ENCODE measurements at regions not wholly inside any gene's neighbourhood (a gene's known extent, or its start where the extent isn't known, plus 50 kb on each side); places are given as distances from the start of the nearest gene placed in this dataset.
A peak's percentile ranks its signal among the peaks of the same experiment; 100 is the strongest.
"Not testable (repeated sequence)": the region's sequence is repeated elsewhere in the genome, so short reads cannot be mapped to it uniquely, and the experiment has no call there.

DNA sequence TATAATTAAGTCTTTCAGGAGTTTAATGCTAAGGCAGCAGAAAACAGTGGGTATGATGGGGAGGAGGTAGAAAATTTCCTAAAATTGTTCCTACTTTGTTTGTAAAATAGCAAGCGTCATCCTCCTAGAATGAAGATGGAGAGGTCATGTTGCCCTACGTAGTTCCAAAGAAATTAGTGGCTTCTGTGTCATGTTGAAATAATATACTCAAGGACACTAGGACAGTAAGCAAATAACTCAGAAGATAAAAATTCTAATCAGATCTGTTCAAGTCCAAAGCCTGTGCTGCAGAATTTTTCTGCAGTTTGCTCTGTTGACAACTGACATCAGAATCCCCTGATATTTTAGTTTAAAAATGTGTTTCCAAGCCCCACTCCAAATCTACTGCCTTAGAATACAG, 486.3 kb downstream of the DIRAS2 start:
- DNase-seq (ENCODE audit: low read depth) = no peak

DNA sequence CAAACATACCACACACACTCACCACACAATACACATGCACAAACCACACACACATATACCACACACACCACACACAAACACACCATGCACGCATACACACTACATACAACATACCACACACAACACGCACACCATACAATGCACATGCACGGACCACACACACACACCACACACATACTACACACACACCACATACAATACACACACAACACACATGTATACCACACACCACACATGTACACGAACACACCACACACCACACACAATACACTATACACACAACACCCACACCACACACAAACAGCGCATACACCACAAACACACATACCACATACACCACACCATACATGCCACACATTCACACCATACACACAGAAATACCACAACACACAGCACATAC, 480.3 kb downstream of the DIRAS2 start:
- DNase-seq (ENCODE audit: low read depth) = no peak

DNA sequence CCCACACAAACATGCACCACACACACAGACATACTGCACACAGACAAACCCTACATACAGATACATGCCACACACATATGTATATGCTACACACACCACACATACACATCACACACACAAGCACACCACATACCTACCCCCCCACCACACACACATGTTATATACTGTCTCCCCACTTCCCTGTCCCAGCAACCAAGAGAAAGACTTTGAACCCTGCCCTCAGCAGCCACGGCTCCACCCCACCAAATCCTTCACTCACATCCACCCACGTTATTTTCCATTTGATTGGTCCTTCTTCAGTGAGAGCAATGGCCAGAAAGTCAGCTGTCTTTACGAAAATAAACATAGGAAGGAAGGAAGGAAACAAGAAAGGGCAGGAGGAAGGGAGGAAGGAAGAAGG, 479.8 kb downstream of the DIRAS2 start:
- no peak for DNase-seq (ENCODE audit: low read depth)

DNA sequence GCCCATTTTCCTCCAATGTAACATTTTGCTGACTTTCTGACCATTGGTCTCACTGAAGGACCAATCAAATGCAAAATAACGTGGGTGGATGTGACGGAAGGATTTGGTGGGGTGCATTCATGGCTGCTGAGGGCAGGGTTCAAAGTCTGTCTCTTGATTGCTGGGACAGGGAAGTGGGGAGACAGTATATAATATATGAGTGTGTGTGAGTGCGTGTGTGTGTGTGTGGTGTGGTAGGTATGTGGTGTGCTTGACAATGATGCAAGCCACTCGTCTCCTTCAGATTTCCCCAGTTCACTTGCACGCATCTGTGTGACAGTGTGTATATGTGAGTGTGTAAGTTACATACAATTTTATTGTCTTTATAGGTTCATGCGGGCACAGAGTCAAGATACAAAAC, 477.3 kb downstream of the DIRAS2 start:
- DNase-seq (ENCODE audit: low read depth) = no peak

DNA sequence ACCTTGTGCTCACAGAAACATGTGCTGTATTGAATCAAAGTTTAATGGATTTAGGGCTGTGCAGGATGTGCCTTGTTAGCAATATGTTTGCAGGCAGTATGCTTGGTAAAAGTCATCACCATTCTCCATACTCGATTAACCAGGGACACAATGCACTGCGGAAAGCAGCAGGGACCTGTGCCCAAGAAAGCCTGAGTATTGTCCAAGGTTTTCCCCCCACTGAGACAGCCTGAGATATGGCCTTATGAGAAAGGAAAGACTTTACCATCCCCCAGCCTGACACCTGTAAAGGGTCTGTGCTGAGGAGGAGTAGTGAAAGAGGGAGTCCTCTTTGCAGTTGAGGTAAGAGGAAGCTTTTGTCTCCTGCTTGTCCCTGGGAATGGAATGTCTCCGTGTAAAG, 476.2 kb downstream of the DIRAS2 start:
- DNase-seq (ENCODE audit: low read depth) = not testable (repeated sequence)

DNA sequence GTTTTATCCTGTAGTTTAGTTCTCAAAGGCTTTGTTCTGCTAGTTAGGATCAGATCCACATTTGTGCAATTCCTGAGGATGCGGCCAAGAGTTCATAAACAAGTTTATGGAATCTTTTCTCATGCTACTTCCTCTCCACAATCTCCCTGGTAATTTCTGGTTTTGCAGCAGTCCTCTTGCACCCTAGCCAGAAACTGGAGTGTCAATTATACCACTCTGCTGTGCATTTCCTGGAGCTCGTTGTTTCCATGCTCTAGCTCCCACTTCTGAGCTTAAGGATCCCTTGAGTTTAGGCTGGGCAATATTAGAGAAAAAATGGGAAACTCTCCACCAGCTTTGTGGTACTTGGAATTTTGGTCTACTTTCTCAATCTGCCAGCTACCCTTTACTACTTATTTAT, 474.7 kb downstream of the DIRAS2 start:
- no peak for DNase-seq (ENCODE audit: low read depth)

DNA sequence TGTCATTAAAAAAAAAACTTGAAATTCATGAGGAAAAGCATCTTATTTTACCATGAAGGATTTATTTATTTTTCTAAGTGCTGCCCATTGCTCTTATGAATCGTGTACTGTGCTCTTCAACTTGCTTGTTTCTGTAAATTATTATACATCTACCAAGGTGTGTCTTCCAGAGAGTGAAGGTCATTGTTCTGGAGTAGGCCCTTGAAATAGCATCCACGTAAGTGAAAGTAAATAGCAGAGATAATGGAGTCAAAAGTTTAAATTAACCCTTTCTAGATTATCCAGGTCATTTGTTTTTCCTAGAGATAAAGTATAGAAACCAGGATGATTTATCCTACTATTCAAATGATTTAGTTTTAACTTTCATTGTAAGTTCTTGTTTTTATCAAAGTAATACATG, 473.1 kb downstream of the DIRAS2 start:
- no peak for DNase-seq (ENCODE audit: low read depth)

DNA sequence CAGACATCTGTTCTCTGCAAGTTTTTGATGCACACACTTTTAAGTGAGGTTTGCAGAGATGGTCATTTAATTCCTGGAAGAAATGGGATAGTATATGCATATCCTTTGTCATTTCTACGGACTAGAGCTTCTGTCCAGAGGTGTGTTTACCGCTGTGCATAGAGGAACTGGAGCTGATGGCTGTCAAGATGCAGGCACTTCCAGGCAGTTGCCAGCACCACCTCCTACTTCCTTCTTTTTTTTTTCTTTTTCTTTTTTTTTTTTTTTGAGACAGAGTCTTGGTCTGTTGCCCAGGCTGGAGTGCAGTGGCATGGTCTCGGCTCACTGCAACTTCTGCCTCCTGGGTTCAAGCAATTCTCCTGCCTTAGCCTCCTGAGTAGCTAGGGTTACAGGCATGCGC, 468.7 kb downstream of the DIRAS2 start:
- DNase-seq (ENCODE audit: low read depth) = not testable (repeated sequence)

DNA sequence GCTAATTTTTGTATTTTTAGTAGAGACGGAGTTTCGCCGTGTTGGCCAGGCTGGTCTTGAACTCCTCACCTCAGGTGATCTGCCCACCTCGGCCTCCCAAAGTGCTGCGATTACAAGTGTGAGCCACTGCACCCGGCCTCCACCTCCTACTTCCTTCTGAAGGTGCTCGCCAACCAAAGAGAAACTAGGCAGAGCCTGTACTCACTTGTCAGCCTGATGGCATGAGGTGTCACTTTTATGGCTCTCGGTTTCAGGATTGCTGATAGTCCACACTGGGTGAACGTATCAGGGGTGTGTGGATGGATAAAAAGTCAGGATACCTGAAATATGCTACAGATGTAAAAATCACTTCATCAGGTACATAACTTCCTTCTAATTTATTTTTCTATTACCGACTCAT, 468.3 kb downstream of the DIRAS2 start:
- DNase-seq (ENCODE audit: low read depth) = not testable (repeated sequence)

DNA sequence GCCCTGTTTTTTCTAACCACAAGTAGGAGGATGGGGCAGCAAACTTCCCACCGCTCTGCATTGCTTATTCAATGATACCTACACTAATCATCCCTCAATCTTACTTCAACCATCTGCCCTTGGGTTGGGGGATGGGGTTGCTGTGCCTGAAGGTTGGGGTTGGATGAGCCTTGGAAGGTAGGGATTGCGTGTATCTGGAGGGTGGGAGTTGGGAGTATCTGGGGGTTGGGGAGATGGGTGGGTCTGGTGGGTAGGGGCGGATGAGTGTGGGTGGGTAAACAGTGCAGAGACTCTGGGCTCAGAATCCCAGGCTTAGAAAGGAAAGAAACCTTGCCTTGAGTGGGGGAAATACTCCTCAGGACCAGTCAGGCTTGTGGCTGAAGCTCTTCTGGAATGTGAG, 467.4 kb downstream of the DIRAS2 start:
- DNase-seq (ENCODE audit: low read depth) = no peak

DNA sequence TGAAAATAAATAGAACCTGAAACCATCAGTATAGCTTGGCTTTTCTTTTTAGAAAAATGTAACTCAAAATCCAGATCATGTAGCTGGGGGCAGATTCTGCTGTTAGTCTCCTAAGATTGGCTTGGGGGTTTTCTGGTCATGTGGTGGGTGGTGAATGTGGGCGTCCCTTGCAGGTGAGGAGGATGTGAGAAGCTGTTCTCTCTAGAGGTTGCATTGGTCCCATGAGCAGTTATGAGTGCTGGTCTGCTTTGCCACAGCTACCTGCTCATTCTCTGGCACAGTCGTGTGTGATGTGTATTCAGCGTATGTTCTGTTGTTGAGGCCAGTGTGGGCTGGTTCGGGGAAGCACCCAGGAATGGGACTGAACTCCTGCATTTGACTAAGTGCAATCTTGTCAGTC, 466.8 kb downstream of the DIRAS2 start:
- DNase-seq (ENCODE audit: low read depth) = no peak

DNA sequence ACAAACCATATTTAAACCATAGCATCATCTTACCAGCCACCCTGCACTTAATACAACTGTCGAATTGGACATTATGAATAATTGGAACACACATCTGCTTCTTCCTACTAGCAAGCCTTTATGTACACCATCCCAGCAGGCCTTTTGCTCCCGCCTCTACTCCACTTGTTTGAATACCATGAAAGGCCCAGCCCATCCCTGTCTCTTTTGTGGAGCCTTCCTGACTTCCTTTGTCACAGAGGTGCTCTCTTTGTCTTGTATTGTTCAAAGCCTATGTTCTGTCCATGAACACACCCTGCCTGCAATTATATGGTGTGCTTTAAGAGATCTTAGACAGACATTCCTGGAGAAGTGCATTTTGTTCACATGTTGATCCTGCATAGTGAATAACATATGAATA, 465.7 kb downstream of the DIRAS2 start:
- DNase-seq (ENCODE audit: low read depth) = no peak

DNA sequence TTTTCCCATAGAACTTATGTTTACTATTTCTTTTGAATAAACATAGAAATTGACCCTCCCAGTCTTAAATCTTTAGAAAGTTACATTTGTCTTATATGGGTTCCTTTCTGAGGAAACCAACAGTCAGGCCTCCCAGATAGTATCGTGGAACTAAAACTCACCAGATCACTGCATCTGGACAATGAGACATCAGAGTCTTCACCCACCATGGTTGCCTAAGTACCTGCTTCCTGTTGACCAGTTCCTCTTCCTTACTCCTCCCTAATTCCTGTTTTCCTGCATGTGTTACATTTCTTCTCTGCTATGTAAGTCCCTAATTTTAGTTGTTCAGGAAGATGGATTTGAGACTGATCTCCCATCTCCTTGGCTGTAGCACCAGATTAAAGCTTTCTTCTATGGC, 462.2 kb downstream of the DIRAS2 start:
- no peak for DNase-seq (ENCODE audit: low read depth)

DNA sequence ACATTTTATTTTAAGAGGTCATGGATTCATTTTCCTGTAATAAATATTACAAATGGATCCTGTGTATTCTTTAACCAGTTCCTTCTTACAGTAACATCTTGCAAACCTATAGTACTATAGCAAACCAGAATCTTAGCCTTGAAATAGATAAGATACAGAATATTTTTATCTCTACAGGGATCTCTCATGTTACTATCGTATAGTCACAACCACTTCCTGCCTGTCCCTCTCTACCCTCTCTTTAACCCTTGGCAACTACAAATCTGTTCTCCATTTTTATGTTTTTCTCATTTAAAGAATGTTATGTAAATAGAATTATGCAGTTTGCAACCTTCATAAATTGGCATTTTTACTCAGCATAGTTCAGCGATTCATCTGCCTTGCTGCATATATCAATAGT, 454.0 kb downstream of the DIRAS2 start:
- DNase-seq (ENCODE audit: low read depth) = no peak

DNA sequence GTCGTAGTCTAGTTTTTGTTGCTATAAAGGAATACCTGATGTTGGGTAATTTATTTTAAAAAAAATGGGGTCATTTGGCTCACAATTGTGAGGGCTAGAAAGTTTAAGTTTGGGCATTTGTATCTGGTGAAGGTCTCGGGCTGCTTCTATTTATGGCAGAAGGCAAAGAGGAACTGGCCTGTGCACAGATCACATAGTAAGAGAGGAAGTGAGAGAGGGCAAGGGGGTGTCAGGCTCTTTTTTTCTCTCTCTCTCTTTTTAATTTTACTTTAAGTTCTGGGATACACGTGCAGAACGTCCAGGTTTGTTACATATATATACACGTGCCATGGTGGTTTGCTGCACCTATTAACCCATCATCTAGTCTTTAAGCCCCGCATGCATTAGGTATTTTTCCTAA, 453.3 kb downstream of the DIRAS2 start:
- no peak for DNase-seq (ENCODE audit: low read depth)

DNA sequence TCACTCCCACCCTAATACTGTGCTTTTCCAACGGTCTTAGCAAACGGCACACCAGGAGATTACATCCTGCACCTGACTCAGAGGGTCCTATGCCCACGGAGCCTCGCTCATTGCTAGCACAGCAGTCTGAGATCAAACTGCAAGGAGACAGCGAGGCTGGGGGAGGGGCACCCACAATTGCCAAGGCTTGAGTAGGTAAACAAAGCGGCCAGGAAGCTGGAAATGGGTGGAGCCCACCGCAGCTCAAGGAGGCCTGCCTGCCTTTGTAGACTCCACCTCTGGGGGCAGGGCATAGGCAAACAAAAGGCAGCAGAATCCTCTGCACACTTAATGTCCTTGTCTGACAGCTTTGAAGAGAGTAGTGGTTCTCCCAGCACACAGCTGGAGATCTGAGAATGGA, 450.2 kb downstream of the DIRAS2 start:
- not testable (repeated sequence) for DNase-seq (ENCODE audit: low read depth)

DNA sequence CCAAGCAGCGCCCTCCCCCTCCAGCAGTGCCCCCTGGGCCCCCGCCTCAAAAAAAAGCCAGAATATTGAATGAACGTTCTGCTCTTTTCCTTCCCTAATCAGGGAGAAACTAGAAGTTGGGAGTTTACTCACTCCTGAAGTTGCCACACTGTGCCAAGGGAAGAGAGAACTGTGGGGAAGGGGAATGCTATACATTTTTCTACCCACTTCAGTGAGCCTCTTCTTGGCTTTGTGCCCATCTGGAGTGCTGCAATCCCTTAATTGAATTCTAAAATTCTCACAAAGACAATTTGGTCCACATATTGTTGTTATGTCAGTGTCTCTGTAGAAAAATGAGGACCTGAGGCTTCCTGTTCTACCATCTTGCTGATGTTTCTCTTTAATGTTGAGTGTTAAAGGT, 443.7 kb downstream of the DIRAS2 start:
- no peak for DNase-seq (ENCODE audit: low read depth)

DNA sequence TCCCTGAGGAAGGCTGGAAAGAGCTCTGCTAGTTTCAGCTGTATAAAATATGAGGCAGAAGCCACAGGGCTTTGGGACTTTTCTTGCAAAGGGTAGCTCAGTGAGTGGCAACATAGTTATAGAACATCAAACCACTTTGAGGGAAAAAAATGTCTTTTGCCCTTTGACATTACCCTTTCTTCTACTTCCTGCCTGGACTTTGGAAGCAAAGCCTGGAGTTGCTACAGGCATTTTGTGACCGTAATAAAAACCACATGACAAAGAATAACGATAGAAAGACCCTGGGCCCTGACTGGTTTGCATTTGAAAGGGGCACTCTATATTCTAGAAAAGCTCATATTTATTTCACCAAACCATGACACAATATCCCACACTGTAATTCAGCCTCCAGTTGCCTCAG, 440.9 kb downstream of the DIRAS2 start:
- no peak for DNase-seq (ENCODE audit: low read depth)

DNA sequence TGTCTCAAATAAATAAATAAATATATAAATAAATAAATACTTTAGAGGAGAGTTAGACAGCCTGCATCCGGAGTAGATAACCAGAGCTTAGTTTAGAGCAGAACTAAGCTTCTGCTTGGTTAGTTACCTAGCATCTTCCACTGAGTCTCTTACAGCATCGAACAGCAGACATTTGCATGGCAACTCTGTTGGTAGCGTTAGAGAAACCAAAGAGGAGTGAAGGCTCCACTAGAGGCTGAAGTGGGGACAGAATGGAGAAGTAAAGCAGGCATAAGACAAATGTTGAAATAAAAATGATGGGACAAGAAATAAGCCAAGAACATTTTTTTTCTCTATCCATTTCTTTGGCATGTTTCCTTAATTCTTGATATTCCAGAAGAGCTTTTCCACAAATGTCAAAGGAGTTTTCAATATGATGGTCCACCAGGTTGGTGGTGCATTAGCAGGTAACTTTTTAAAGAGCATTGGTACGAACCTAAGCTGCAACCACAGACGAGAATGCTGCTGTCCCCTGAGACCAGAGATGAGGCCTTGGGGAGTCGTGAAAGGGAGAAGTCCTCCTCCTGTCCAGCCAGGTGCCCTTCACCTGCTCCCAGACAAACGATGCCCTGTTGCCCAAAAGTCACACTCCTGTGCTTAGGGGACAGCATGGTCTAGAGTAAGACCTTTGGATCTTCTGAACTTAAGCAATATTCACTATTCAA, 438.3 kb downstream of the DIRAS2 start:
- no peak for DNase-seq (ENCODE audit: low read depth)

DNA sequence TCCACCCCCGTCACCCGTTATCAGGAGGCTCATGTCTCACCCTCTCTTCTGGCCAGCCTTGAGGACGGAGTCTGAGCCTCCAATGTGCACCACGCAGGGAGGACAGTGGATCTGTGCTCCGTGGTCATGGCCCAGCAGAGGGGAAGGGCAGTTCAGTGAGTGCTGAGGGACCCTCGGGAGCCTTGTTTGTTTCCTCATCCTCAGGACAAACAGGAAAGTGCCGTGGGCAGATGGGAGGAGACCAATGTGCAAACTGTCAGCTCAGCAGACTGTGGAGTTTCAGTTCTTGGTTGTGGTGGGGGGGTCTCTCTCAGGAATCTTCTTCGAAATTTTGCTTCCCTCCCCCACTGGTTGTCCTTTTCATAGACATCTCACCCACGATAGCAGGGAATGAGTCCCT, 429.6 kb downstream of the DIRAS2 start:
- not testable (repeated sequence) for DNase-seq (ENCODE audit: low read depth)

DNA sequence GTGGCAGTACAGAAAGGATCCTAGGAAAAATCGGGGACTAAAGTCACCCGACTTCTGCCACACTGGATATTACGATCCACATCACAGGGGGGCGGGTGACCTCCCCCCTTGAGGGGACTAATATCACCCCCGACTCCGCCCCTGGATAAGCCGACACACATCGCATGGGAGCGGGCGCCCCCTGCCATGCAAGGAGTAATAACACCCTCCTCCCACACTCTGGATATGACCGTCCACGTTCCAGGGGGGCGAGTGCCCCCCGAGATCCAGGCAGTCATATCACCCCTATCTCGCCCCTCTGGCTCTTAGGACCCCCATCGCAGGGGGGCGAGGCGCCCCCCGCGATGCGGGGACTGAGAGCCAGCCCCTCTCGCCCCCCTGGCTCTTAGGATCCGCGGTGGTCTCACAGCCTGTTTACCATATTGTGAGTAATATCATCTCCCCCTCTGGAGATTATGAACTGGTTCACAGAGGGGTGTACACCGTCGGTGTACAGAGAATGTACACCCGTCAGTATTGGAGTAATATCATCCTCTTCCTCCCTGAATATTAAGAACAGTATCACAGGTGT, 423.0 kb downstream of the DIRAS2 start:
- peak; percentile 19 for DNase-seq (ENCODE audit: low read depth)

DNA sequence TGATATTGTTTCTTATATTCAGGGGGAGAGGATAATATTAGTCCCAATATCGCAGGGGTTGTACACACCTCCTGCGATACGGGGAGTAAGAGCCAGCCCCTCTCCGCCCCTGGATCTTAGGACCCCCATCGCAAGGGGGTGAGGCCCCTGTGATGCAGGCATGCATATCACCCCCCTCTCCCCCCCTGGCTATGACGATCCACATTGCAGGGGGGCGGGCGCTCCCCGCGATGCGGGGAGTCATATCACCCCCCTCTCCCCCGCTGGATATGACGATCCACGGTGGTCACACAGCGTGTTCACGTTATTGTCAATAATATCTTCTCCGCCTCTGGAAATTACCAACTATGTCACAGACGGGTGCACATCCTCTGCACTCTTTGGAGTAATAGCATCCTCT, 420.7 kb downstream of the DIRAS2 start:
- not testable (repeated sequence) for DNase-seq (ENCODE audit: low read depth)

DNA sequence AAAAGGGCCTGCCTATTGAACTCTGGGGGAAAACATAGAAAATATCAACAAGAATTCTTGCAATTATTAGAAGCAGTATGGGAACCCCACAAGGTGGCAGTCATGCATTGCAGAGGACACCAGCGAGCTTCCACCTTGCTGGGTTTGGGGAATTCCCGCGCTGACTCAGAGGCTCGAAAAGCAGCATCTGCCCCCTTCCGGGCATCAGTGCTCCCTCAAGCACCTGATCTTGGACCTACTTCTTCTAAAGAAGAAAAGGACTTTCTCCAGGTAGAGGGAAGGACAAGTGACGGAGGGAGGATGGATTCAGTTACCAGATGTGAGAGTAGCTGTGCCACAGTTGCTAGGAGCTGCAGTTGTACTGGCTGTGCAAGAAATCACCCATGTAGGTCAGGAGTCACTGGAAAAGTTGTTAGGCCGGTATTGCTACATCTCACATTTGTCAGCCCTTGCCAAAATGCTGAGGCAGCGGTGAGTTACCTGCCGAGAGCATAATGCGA, 415.7 kb downstream of the DIRAS2 start:
- peak; percentile 54 for DNase-seq (ENCODE audit: low read depth)

DNA sequence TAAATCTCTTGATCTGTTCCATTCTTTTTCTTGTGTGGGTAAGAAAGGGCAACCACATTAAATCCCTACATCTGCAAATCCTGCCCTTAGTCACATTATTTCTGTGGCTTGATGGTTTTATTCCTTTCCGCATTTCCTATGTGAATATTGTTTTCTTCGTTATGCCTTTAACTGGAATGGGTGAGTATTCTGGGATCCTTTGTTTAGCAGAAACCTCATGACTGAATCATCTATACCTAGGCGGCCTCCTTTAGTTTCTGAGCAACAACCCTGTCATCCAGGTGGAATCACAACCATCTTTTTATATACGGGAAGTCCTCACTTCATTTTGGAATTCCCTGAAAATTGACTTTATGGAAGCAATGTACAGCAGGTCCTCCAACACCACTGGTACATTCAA, 409.5 kb downstream of the DIRAS2 start:
- DNase-seq (ENCODE audit: low read depth) = not testable (repeated sequence)
